GM18507 (cell line): ENCODE measurements at regions not wholly inside any gene's neighbourhood (a gene's known extent, or its start where the extent isn't known, plus 50 kb on each side); places are given as distances from the start of the nearest gene placed in this dataset.

Experiments used
- DNase-seq: peaks from one replicate; pipeline ENCODE4 v3.0.0; 2011; ENCODE audit warnings: low read depth; ENCODE audit not compliant: insufficient read length; ENCODE audit errors: extremely low spot score
- FAIRE-seq: peaks from 2 replicates; lab custom pipeline; 2011; peaks lifted over from hg19 to GRCh38; lab: Jason Lieb, UNC

- no peak for DNase-seq
- no peak for FAIRE-seq
Measured at GRCh38 chr4:13966231-13967195, 339.0 kb upstream of the BOD1L1 start.

GRCh38 chr4:13968723-13969122 is 341.2 kb upstream of the BOD1L1 start:
- no peak for FAIRE-seq
- no peak for DNase-seq

DNA sequence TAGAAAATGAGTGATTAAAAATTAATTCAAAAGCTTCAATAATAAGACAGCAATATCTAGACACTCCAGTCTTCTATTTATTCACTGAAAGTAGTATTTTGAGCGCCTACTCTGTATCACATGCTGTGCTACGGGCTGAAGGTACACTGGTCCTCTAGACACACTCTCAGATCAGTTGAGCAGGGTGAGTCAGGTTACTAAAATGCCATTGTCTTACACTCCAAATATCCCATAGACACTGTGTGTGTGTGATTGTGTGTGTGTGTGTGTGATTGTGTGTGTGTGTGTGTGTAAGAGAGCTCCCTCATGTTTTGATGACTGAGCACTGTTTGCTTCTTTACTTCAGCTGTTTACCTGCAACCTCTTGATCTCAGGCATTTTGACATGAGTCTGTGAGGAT is 342.8 kb upstream of the BOD1L1 start:
- DNase-seq (no peak), FAIRE-seq (no peak)

GRCh38 chr4:13977746-13978145 is 350.2 kb upstream of the BOD1L1 start:
- FAIRE-seq (no peak), DNase-seq (no peak)

DNA sequence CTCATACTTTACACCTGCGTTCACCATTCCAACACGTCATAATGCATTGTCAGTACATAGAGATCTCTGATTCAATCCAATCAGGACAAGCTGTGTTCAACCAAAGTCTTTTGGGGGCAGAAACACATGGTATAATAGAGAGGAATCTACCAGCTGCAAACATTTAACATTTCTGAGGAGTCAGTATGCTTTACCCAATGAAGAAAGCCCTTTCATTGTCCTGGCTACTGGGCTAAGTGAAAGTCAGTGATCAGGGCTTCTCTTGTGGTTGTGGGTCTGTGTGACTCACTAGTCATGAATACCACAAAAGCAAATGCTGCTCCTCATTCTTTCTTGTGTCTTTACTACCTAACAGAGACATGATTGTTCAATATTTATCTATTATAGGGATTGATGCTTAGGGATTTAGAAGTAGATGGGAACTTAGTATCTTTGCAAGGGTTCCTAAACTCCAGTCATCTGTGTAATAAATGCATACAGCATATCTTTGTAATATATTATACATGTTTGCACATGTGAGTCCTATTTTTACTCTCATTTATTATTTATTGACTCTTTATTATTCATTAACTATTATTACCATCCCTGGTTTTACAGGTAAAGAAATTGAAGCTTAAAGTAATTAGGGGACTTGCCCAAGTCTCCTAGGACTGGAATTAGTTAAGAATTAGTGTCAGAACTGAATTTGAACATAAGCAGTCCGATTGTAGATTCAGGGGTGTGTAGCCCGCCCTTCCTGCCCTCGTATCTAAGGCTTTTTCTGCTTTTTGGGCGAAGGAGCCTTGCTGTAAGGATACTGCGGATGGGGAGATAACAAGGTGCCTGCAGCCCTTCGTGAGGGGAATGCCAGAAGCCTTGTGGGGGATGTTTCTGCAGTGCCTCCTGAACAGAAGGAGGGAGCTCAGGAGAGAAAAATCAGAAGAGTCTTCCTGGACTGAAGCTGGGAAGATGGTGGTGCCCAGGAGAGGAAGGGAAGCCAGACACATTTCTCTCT is 353.1 kb upstream of the BOD1L1 start:
- FAIRE-seq (no peak), DNase-seq (no peak)

GRCh38 chr4:13981499-13981898 is 354.0 kb upstream of the BOD1L1 start:
- DNase-seq (no peak), FAIRE-seq (no peak)

DNA sequence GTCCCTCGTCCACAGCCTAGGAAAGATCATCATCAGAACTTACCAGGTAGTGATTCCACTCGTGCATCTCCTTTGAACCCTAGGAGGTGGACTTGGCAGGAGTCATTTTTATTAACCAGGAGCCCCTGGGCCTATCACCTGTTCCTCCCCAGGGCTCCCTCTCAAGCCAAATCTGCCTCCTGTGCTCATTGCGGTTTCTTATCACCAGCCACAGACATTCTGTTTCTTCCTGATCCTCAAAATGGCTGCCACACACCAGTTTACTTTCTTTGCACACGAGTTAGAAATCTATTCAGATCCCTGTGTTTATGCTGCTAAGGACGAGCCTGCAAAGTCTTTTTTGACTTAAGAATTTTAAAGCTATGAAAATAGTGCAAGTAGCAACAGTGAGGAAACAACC is 354.5 kb upstream of the BOD1L1 start:
- DNase-seq (no peak), FAIRE-seq (no peak)

DNA sequence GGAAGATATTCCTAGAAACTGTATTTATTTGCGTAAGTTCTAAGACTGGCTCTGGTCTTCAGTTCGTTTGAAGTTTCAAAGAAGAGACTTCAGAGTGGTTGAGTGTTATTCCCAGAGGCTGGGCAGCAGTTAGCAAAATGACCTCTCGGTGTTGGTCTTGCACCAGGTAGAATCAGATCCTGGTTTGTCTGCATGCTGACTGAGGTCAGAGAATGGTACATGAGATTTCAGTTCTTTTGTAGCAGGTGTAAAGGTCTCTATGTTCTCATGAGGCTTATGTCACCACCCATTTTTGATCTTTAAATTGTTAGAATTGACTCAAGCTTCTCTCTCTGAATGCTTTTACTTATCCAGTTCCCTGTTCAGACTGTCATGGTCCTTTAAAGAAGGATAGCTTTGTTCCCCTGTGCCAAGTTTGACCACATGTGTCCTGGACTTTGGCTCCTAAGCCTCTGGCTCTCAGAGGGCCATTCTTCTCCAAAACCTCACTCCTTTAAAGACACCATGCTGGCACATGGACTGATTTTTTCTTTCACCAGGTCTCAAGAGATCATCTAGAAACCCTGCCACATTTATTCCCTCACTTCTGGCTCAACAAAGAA is 355.8 kb upstream of the BOD1L1 start:
- DNase-seq (no peak), FAIRE-seq (no peak)

DNA sequence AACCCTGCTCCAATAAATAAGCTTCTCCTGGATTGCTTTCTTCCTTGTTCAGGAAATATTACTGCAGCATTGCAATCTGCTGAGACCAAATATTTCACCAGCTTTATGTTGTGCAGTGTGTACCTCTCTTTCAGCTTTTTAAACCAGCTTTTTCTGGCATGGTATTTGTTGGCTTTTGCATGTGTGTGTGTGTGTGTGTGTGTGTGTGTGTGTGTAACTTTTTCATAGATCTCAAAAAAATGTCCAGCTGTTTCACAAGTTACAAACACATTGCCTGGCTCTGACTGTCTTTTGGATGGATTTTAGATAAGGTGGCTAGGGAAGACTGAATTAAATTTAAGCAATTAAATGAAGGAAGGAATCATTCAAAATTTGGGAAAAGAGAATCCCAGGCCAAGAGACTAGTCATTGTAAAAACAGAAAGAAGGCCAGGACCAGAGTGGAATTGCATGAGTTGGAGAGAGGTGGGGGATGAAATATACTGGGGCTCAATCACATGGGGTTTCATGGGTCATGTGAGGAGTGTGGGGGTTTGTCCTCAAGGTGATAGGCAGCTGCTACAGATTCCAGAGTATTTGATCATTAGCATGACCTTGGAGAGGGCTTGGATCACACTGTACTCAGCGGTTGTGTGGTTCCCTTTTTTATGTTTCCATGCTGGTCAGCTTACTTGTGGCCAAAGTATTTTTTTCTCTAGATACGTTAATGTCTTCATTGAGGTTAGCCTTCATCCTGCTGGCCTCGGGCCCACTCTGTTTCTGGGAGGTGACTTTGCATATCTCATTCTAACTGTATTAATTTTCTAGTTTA is 357.7 kb upstream of the BOD1L1 start:
- FAIRE-seq (no peak), DNase-seq (no peak)

DNA sequence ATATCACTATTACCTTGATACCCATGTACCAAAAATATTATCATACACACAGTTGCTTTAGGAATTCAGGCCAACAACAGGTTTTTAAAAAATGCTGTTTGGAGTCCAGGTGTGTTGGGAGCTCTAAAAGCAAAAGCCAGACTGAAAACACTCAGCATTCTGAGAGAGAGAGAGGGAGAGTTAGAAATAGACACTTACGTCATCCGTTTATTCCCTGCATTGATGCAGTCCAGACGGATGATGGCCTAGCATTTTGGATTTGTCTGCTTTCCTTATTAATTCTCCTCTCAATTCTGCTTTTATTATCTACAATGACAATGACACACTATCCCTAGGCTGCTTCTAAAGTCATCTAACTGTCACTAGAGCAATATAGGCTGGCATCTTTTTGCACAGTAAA is 358.3 kb upstream of the BOD1L1 start:
- FAIRE-seq (no peak), DNase-seq (no peak)

GRCh38 chr4:13986548-13986947 is 359.0 kb upstream of the BOD1L1 start:
- FAIRE-seq, result no peak
- DNase-seq, result no peak

GRCh38 chr4:13988353-13989305 is 361.1 kb upstream of the BOD1L1 start:
- DNase-seq (no peak), FAIRE-seq (no peak)

- no peak for FAIRE-seq
- no peak for DNase-seq
Measured at GRCh38 chr4:13989501-13989900, 362.0 kb upstream of the BOD1L1 start.

GRCh38 chr4:13990596-13991589 is 363.4 kb upstream of the BOD1L1 start:
- FAIRE-seq (no peak), DNase-seq (no peak)

DNA sequence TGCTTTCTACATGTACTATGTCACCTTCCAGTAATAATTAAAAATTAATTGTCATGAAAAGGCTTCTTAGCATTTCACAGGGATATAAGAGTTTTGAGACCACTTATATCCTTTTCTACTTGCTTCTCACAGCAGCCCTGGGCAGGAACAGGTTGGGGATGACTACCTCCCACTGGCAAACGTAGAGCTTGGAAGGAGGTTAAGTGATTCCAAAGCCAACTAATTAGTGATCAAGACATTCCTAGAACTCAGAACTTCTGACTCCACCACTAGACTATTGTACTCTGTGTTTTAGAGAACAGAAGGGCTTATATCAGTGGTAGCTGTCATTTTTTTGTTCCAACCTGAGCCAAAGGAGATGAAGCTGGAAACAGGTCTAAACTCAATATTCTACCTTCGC is 364.5 kb upstream of the BOD1L1 start:
- no peak for DNase-seq
- FAIRE-seq, result no peak

DNA sequence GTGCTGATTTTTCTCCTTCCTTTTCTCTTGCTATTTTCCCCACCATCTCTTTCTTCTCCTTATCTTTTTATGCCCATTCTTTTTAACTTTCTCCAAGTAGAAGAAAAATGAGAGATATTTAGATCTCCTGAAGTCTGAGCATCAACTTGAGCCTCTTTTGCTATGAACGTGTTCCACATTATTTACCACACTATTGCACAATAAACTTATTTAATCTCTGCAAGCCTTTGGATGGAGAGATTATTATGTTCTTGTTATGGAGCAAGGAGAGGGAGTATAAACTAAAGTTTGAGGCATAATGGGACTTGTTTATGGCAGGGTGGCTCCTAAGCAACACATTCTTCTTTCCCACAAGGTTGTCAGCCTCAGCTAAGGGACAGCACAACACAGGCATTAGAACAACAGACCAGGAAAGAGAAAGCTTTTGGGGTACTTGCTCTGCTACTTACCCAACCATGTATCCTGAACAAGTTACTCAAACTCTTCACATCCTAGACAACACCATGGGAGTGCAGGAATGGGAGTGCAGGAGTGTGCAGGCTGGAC is 365.5 kb upstream of the BOD1L1 start:
- no peak for DNase-seq
- FAIRE-seq, result no peak

DNA sequence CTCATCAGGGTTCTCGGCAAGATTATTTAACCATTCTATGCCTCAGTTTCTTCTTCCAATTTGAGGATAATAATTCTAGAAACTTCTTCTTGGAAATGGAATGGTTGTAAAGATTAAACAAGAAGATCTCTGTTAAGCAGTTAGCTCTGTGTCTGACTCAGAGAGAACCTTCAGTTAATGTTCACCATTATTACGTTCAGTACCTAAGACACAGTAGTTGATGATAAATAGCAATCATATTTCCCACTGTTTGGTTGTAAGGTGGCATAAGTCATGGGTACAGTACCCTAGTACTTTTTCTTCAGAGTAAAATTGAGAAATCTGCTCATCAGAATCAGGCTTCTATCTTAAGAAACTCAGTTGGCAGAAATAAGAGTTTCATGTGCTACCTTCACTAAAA is 366.5 kb upstream of the BOD1L1 start:
- no peak for FAIRE-seq
- DNase-seq, result no peak
